HG02870 (cell line): ENCODE measurements at regions not wholly inside any gene's neighbourhood (a gene's known extent, or its start where the extent isn't known, plus 50 kb on each side); places are given as distances from the start of the nearest gene placed in this dataset.

Source experiments
- ATAC-seq: cut with Tn5 transposase; IDR thresholded peaks from one replicate; pipeline ENCODE4 v1.9.1; 2021; ENCODE audit warnings: mild to moderate bottlenecking, moderate library complexity; ENCODE audit not compliant: unreplicated experiment

GRCh38 chr10:131646551-131647525, 254.0 kb upstream of the PPP2R2D start:
- ATAC-seq, result no peak

- no peak for ATAC-seq
Measured at GRCh38 chr10:131647789-131648188, 253.0 kb upstream of the PPP2R2D start.

GRCh38 chr10:131648386-131649020, 252.3 kb upstream of the PPP2R2D start:
- ATAC-seq, result no peak

- no peak for ATAC-seq
Measured at GRCh38 chr10:131649617-131650016, 251.2 kb upstream of the PPP2R2D start.

GRCh38 chr10:131650169-131650705, 250.6 kb upstream of the PPP2R2D start:
- no peak for ATAC-seq

- no peak for ATAC-seq
Measured at GRCh38 chr10:131650771-131651673, 249.8 kb upstream of the PPP2R2D start.

GRCh38 chr10:131651674-131652437, 249.0 kb upstream of the PPP2R2D start:
- no peak for ATAC-seq

- ATAC-seq, result no peak
Measured at GRCh38 chr10:131652438-131653139, 248.2 kb upstream of the PPP2R2D start.

- ATAC-seq, result no peak
Measured at GRCh38 chr10:131653140-131653539, 247.7 kb upstream of the PPP2R2D start.

- ATAC-seq, result no peak
Measured at GRCh38 chr10:131653554-131654470, 247.0 kb upstream of the PPP2R2D start.

GRCh38 chr10:131654471-131655087, 246.2 kb upstream of the PPP2R2D start:
- ATAC-seq, result no peak

GRCh38 chr10:131655101-131655849, 245.5 kb upstream of the PPP2R2D start:
- ATAC-seq, result no peak

GRCh38 chr10:131656009-131656408, 244.8 kb upstream of the PPP2R2D start:
- ATAC-seq, result no peak

- ATAC-seq, result no peak
Measured at GRCh38 chr10:131656431-131656841, 244.4 kb upstream of the PPP2R2D start.

- no peak for ATAC-seq
Measured at GRCh38 chr10:131657318-131657984, 243.4 kb upstream of the PPP2R2D start.

GRCh38 chr10:131657985-131658330, 242.8 kb upstream of the PPP2R2D start:
- no peak for ATAC-seq
